BJ (cell line): ENCODE measurements at regions not wholly inside any gene's neighbourhood (a gene's known extent, or its start where the extent isn't known, plus 50 kb on each side); places are given as distances from the start of the nearest gene placed in this dataset.

ENCODE experiments used
- CTCF ChIA-PET: fragments of 350-600 bp; formaldehyde crosslinking; extraction: SDS; loops from one replicate; lab custom pipeline; 2021; ENCODE audit warnings: antibody characterized with exemption, inconsistent platforms; lab: Yijun Ruan, JAX
- POLR2A ChIA-PET: fragments of 300-600 bp; sonication (Branson Sonifier 250); formaldehyde crosslinking; extraction: SDS; loops from one replicate; lab custom pipeline; 2021; ENCODE audit warnings: antibody characterized with exemption; lab: Charles Lee
- DNase-seq: peaks from one replicate; pipeline ENCODE4 v3.0.0-alpha.2; 2011; ENCODE audit warnings: low read depth
- H3K27me3 ChIP-seq: 2 replicates; pipeline ENCODE4 v1.6.0; 2011; ENCODE audit warnings: low read length; ENCODE audit not compliant: control insufficient read depth, insufficient read depth
- H3K36me3 ChIP-seq: 2 replicates; pipeline ENCODE4 v1.5.1; 2011; ENCODE audit warnings: low read length; ENCODE audit not compliant: control insufficient read depth, insufficient read depth
- H3K4me3 ChIP-seq: 2 replicates; pipeline ENCODE4 v1.5.1; 2011; ENCODE audit warnings: low read depth, mild to moderate bottlenecking, control low read depth, low read length
- TF ChIP-seq, protein P1 (sequence below): IDR thresholded peaks from 2 replicates; pipeline ENCODE4 v1.5.1; 2011; ENCODE audit warnings: low read depth, mild to moderate bottlenecking, control low read depth, inconsistent platforms, low read length, moderate library complexity; ENCODE audit not compliant: insufficient read depth

DNA sequence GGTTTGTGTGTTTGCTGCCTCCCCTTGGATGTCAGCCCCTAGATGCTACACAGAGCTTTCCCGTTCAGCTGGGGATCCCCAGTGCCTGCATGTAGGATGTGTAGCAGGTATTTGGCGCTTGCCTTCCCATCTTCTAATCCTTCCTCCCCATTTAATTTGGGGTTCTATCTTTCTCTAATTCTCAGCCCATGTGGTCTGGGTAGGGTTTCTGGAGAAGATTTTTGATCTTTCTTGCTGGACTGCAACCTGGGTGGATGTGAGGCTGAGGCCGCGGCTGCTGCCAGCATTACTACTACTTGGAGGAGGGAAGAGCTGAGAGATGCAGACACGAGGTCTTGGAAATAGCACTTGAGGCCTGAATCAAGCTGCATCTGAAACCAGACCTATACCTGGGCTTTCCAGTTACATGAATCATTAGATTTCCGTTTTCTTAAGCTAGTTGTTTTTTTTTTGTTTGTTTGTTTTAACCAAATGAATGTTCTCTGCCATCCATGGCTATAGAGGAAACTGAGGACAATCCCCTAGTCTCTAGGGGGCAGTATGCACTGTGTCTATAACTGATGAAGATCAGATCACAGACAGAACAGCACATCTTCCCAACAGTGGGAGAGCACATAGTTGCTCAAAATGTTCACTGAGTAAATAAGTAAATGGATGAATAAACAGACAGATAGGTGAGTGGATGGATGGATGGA, 178.6 kb downstream of the FGF18 start:
- Histone ChIP-seq H3K36me3 (no peaks in the 10 kb centered on the region), H3K27me3 (peaks cover 6% of the 10 kb centered on the region), H3K4me3 (no peak overlapping the region)
- CTCF ChIA-PET, result no interaction called here
- no peak for DNase-seq
- POLR2A ChIA-PET, result no interaction called here
- TF ChIP-seq, protein P1, sequence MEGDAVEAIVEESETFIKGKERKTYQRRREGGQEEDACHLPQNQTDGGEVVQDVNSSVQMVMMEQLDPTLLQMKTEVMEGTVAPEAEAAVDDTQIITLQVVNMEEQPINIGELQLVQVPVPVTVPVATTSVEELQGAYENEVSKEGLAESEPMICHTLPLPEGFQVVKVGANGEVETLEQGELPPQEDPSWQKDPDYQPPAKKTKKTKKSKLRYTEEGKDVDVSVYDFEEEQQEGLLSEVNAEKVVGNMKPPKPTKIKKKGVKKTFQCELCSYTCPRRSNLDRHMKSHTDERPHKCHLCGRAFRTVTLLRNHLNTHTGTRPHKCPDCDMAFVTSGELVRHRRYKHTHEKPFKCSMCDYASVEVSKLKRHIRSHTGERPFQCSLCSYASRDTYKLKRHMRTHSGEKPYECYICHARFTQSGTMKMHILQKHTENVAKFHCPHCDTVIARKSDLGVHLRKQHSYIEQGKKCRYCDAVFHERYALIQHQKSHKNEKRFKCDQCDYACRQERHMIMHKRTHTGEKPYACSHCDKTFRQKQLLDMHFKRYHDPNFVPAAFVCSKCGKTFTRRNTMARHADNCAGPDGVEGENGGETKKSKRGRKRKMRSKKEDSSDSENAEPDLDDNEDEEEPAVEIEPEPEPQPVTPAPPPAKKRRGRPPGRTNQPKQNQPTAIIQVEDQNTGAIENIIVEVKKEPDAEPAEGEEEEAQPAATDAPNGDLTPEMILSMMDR, result no peak

DNA sequence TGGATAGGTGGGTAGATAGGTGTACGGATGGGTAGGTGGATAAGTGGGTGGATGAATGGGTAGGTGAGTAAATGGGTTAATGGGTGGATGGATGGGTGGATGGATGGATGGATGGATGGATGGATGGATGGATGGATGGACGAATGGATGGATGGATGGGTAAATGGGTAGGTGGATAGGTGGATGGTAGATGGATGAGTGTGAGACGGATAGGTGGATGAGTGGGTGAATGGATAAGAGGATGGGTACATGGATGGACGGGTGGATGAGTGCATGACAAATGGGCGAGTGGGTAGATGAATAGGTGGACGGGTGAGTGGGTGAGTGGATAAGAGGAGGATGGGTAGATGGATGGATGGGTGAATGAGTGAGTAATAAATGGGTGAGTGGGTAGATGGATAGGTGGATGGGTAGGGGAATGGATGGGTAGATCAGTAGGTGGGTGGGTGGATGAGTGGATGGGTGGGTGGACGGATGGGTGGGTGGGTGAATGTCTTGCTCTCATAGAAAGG, 179.2 kb downstream of the FGF18 start:
- ChIA-PET POLR2A (no interaction called here), CTCF (no interaction called here)
- TF ChIP-seq, protein P1, result no peak
- H3K27me3 ChIP-seq, result peaks cover 6% of the 10 kb centered on the region
- no peak for DNase-seq
- no peak overlapping the region for H3K4me3 ChIP-seq
- no peaks in the 10 kb centered on the region for H3K36me3 ChIP-seq

DNA sequence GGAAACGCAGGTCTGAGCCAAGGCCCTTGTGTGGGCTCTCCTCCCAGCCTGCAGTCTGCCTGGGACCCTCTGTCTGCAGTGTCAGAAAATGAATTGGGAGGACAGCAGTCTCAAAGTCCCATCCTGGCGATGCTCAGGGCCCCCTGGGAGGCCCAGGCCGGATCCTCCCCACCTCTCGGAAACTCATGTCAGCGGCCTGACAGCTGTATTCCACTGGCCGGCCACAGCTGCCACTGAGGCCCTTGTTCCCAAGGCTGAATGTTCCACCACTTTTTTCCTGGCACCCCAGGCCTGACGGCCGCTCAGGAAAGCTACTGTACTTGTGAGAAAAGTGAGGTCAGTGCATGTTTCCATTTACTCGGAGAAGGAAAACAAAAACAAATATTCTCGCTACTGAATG, 180.0 kb downstream of the FGF18 start:
- H3K27me3 ChIP-seq, result peaks cover 6% of the 10 kb centered on the region
- TF ChIP-seq, protein P1, result no peak
- H3K4me3 ChIP-seq, result no peak overlapping the region
- no peak for DNase-seq
- H3K36me3 ChIP-seq, result no peaks in the 10 kb centered on the region
- ChIA-PET CTCF (no interaction called here), POLR2A (no interaction called here)

DNA sequence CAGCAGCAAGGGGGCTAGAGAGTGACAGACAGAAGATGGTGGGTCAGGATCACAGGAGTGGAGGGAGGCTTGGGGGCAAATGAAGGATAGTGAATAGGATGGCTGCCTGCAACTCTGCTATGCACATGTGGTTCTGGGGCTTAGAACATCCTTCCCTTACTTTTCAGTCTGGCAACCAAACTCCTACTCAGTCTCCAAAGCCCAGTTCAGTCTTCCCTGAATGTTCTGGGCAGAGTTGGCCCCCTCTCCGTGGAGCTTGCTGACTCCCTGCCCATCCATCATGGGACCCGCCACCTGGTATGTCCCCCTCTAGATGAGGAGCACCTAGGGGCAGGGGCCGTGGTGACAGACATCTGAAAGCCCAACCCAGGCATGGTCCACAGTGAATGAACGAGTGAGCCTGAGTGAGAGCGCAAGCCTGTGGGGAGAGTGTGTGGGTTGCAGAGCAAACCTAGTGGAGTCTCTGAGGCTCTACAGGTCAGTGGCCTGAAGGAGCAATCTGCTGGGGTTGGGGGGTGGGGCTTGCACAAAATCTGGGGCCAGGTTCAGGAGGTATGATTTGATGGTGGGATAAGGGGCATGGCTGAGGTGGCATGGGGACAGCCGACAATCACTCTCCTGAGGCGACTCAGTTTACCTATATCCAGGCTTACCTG, 180.6 kb downstream of the FGF18 start:
- ChIA-PET CTCF (no interaction called here), POLR2A (no interaction called here)
- TF ChIP-seq, protein P1, result no peak
- Histone ChIP-seq H3K36me3 (no peaks in the 10 kb centered on the region), H3K27me3 (peaks cover 6% of the 10 kb centered on the region), H3K4me3 (no peak overlapping the region)
- no peak for DNase-seq

DNA sequence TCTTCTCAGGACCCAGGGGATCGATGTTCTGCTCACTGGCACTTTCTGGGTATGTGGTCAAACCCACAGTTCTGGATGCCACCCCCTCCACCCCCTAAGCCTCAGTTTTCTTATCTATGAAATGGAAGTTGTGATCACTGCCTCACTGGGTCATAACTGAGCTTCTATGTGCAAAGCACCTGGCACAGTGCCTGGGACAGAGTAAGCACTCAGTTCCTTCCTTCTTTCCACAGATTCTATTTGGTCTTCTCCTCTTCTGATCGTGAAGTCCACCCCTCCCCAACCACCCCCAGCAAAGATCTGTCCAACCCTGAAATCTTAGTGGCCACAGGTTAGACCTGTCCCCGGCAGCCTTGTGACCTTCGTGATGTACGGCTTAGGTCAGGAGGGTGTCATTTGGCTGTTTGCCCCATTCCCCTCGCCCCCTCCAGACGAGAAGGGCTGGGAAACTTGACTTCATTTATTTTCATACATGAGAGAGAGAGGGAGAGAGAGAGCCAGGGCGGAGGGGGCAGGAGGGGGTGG, 181.4 kb downstream of the FGF18 start:
- no peaks in the 10 kb centered on the region for H3K36me3 ChIP-seq
- no peak overlapping the region for H3K4me3 ChIP-seq
- POLR2A ChIA-PET, result no interaction called here
- TF ChIP-seq, protein P1, result no peak
- no peak for DNase-seq
- CTCF ChIA-PET, result no interaction called here
- H3K27me3 ChIP-seq, result peaks cover 6% of the 10 kb centered on the region
